MV-4-11 (cell line): ENCODE measurements at regions not wholly inside any gene's neighbourhood (a gene's known extent, or its start where the extent isn't known, plus 50 kb on each side); places are given as distances from the start of the nearest gene placed in this dataset.

ENCODE experiments used
- DNase-seq: peaks from one replicate; lab custom pipeline; 2025; lab: John Stamatoyannopoulos, UW

DNA sequence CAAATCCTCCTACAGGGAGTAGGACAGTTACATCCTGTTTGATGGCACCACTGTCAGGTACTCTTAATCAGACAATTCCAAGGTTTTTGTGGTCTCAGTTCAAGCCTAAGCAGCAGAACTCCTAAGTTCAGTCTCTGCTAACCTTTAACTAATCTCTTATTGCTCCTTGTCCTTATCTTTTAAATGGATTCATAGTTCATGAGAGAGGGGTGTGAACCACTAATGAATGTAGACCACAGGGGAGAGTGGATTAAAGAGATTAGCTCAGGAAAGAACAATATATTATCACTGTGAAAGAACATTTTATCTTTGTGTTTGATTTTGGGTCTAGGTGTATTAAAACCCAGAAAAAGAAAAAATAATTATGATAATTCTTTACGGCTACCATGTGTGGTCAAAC lies 168.9 kb downstream of the DCK start:
- DNase-seq: no peak

DNA sequence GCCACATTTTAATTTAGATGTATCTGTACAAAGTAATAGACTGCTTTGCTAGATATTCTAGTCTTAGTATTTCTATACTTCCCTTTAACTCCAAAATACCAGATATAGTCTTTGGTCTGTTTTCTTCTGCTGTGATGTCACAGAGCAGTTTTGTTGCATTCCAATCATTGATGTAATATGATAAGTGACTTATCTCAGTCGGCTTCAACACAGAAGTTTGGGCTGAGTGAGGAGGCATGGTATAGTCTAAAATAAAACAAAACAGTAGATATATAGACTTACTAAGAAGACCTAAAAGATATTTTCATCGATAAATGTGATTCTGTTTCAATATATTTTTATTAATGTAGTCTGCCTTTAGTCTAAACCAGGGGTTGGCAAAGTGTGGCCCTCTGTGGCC lies 169.9 kb downstream of the DCK start:
- no peak for DNase-seq

DNA sequence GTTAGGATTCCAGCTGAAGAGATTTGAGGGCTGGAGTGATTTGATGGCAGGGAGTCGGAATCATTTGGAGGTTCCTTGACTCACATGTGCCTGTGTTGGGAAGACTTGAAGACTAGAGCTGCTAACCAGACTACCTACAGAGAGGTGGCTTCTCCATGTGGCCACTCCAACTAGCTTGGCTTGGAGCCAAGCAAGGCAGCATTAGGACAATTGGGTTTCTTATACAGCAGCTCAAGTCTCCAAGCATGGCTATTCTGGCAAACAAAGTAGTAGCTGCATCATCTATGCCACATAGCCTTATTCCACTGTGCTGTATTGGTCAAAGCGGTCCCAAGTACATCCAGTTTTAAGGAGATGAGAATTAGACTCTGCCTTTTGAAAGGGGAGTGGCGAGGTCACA lies 171.7 kb upstream of the SLC4A4 start:
- no peak for DNase-seq

DNA sequence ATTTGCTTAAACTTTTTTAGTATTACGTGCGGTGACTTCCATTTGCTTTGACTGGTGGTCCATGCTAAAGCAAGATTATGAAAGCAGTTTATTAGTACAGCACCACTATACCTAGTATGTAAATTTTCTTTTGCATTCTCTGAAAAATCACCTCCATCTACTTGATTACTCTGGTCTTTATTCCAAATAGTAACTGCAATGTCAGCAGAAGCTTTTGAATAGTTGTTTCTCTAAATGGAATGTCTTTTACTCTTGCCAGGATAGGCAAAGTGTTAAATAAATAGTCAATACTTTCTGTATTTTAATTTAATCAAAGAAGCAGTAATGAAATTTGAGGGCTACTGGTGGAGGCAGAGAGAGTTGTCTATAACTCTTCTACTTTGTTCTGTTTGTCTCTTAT lies 167.2 kb upstream of the SLC4A4 start:
- no peak for DNase-seq

DNA sequence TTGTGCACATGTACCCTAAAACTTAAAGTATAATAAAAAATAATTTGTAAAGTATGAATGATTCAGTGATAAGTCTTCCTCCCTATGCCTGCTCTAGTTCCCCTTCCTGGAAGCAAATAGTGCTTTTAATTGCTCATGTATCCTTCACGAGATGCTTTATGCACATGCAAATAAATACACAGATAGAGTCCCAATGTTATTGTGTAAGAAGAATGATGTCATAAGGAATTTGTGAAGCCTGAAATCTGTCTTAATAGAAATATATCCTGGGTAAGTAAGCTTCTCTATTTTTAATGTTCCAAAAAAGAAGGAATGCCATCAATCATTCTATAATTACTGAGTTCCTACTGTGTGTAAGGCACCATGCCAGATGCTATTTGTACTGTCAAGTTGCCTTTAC lies 157.5 kb upstream of the SLC4A4 start:
- no peak for DNase-seq

DNA sequence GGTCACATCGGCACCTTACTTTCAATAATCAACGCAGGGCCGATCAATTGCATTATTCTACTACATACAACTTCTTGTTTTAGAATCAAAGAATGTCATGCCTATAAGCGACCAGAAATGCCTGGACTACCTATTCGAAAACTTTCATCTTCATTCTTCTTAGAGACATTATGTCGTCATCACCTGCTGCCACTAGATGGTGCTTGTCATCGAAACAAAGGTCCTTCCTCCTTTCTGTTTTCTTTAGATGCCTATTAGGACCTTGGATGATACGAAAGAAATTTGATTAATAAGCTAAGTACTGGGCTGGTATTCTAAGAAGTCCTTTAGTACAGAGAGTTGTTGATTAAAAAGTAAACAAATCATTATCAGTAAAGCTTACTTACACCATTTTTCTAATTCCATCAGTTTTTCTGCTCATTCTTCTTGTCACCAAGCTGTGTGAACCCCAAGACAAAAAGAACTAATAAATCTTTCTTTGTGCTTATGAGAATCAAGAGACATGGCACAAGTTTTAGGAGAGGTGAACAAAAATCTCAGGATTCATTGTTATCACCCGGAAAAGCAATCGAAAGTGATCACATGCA lies 154.5 kb upstream of the SLC4A4 start:
- peak; percentile 59 for DNase-seq

DNA sequence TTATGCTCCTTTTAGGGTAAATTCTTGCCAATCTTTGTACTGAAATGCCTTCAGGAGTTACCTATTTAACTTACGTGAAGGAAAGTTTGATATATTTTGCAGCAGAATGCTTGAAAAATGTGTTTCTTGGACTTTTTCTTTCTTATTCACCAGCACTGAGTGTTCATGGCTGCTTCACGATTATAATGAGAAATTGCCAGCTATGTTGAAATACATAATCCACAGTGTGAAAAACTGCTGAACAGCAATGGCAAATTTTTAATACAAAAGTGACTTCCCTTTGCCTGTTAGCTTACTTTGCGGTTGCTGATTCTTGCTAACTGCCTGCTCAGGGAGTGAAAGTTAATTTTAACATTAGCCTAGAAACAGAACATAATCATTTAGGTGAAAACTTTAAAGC lies 153.8 kb upstream of the SLC4A4 start:
- DNase-seq: no peak

DNA sequence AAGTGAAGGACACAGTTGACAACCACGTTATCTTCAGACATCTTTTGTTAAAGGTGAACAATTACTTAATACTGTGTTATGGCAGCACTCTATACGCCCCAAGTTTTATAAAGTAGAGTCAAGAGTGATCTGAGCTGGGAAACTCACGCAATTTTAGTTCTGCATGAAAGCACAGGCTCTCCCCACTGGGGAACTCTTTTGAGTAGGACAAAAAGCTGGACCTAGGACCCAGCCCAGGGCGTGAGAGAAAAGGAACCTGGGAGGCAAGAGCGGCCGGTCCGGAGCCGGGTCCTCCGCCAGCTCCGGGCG lies 152.6 kb upstream of the SLC4A4 start:
- DNase-seq: no peak

DNA sequence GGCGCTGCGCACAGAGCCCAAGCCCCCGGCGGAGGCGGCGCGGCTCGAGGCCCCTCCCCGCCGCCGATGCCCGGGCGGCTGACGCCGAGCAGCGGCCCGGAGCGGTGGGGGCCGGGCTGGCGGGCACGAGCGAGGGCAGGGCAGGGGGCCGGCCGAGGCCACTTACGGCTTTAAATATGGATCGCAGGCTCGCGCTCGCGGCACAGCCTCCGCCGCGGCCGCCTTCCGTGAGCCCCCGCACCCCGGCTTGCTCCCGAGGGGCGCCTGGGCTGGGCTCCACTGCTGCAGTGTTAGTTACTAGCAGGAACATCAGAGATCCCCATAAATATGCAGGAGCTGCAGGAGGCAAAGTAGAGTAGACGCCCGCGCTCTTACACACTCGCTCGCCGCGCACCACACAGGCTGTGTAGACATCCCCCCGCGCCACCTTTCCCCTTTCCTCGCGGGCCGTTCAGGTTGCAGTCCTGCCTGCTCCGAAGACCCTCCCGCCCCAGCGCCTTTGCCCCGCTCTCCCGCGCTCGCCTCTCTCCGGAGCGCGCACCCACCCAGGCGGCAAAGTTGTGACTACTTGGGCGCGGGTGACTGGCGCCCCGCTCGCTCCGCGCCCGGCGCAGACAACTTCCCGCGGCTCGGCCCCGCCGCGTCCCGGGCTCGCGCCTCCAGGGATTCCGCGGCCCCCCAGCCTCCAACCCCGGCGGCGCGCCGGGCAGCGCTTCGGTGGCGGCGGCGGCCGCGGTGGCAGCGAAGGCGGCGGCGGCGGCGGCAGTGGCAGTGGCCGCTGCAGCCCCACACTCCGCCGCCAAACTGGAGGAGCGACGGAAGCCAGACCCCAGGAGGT lies 152.0 kb upstream of the SLC4A4 start:
- DNase-seq: no peak

DNA sequence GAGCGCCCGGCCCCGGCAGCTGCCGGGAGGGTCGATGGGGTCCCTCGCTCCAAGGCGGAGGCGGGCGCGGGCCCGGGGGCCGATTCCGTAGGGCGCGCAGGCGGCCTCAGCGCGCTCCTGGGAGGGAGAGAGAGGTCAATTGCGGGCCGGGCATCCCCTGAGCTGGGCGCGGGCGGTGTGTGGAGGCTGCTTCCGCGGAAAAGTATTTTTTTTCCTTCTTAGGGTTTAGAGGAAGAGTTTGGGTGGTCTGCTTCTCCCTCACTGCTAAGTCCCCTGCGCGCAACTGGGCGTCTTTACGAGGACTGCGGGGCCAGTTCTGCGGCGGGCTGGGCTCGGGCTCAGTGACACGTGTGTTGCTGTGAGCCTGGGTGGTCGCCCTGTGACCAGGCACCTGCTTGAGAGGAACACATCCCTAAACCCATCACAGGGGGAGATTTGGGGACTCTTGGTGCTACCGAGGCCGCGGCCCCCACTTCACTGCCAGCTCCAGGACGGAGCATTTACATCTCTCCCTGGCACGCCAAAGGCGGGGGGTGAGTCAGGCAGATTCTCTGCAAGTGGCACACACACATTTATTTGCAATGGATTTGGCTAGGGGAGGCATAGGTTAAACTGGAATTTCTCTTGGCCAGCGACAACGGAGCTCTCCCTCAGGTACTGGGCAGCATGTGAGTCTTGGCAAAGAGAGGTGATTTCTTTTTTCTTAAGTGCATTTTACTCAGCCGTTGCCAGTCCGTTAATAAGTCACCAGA lies 151.2 kb upstream of the SLC4A4 start:
- no peak for DNase-seq

DNA sequence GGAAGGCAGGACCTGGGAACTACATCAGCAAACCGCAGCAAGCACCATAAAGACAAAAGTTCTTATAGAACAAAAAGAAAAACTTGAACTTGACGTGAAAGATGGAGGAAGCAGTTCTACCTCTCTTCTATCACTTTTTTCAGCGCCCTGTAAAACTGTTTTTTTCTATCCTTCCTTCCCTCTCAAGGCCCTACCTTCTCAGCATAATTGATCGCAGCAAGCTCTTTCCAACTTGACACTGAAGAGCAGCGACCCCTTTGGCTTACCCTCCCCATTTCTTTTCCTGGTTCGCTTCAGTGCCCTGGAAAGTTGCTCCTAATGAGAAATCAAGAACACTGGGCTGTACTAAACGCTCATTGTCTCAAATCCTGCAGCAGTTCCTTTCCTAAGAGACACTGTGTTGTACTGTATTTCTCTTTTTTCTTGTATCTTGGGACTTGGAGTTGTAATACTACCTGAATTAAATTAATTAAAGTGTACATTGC lies 150.6 kb upstream of the SLC4A4 start:
- no peak for DNase-seq

DNA sequence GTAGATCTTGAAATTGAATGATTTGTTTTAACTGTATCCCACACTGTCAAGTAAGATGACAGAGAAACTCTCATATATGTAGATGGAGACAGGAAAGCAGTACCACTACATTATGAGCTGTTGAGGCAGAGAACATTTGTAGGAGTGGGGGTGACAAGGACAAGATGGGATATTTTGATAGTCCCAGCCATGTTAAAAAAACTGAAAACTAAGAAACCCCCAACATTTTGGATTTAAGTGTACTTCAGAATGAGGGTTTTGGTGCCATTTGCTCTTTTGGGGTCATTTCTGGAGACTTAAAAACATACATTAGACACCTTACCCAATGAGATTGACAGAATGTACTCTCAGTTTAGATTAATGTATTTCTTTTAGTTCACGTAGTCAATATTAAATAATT lies 149.9 kb upstream of the SLC4A4 start:
- DNase-seq: no peak

DNA sequence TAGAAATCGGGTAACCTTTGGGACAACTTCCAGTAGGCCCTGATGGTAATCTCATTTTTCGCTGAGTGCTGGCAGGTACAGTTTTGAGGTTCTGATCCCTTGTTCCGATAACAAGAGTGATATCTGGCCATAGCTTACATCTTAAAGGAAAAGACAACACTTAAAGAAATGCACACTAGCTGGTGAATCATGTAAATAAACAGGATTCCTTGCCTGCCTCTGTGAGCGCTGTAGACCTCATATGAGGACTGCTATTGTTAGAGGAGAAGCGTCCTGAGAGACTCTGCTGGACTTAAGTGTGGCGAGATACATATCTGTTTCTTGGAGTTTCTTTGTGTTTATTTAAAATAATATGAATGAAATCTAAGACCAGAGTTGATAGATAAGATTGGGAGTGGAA lies 149.3 kb upstream of the SLC4A4 start:
- no peak for DNase-seq

DNA sequence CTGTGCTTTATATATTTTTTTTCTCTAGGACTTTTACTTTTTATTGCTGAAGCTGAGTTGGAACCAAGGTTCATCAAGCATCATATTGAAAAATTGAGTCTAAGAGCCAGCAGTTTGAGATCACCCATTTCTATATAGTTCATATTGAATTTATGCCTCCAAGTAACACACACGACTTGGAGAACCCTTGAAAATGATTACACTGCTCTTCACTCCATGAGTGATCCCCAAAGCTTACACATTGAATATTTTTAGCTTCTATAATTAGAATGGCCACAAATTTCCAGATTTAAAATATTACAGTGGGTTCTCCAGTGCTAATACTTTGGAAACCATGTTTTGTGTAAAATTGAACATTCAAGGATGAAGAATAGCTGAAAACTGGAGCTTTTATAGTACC lies 144.4 kb upstream of the SLC4A4 start:
- no peak for DNase-seq

DNA sequence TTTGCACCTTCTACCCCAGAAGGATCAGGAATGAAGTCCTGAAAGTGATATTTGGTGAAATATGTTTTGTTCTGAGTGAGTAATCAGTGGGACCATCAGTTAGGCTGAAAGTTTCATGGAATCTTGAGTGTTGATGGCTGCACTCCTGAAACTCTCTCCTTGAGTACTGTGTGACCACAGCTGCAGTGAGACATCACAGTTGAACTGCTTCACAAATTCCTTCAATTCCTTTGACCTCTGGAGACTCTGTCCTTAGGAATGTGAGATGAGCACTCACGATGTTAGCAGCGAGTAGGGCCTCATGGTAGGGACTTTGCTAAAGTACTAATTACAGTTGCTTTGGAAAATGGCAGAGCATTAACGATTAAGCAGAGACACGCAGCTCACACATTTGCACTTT lies 142.9 kb upstream of the SLC4A4 start:
- no peak for DNase-seq

DNA sequence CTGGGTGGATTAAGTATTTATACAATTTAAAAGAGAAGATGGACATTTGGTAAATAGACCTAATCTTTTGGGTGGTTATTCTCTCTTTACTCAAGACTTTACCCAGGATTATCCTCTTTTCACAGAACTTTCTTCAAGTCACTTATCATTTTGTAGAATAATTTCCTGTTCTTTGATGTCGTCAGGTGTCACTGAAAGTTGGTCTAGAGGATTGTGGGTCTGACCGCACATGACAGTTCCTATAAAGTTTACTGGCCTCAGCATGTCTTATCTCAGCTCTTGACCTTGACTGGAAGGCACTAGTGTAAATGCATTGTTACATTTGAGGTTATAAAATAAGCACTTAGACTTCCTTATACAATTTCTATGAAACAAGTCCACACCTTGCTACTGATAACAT lies 139.9 kb upstream of the SLC4A4 start:
- DNase-seq: no peak

DNA sequence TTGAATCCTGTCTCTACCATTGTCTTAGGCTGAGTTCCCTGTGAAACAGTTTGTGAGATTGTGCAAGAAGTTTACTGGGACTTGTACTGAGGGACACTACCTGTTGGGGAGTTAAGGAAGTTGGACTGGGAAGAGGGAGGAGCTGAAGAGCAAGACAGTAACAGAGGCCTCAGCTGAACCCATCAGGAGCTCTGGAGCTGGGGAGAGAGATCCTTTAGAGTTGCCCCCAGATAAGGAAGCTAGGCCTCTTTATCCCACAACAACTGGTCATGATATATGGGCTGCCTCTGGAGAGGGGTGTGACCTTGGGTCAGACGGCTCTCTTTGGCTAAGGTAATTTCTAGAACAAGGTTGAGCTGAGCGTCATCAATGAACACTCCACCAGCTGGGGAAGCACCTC lies 137.8 kb upstream of the SLC4A4 start:
- no peak for DNase-seq

DNA sequence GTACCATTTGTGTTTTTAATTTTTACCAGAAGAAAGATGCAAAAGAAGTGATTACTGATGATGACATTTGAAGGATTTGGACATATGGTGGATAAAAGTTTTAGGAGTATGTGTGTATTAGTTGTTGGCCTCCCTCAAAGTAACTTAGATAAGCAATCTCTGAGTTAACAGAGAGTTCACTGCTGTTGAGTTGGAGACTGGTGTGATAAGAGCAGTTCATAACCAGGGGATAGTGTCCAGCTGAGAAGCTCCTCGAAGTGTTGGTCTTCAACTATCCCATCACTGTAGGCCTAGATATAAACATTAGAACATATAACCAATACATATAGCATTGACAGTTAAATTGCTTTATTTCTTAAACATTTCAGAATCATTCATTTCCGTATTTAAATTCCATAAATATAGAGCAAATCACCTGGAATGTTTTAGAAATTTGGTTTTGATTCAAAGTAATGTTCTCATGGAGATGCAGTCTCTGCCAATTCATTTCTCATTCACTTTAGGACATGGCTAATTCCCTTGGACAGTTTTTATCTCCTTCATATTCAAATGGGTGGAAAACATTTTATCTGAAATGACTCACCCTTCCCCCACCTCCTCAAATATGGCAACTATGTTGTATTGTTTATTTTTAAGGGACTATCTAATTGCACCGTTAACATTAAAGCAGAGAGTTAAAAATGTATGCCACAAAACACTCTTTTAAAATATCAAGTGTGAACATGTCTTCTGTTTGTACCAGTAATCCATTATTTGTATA lies 136.8 kb upstream of the SLC4A4 start:
- DNase-seq: no peak

DNA sequence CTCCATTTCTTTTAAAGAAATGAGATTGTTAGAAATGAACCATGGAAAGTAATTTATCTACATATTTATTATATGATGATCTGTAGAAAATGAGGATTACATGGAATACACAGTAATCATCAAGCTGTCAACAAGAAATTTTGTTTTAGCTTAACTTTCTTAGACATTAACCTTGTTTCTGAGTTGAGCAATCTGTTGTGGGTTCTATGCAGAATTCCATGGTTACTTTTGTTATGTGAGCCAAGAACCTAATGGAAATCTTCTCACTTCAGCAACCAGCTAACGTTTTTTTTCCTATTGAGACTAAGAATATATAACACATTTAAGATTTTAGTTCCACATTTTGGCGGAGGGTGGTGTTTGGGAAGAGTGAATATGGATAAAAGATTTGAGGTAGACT lies 136.1 kb upstream of the SLC4A4 start:
- DNase-seq: no peak

DNA sequence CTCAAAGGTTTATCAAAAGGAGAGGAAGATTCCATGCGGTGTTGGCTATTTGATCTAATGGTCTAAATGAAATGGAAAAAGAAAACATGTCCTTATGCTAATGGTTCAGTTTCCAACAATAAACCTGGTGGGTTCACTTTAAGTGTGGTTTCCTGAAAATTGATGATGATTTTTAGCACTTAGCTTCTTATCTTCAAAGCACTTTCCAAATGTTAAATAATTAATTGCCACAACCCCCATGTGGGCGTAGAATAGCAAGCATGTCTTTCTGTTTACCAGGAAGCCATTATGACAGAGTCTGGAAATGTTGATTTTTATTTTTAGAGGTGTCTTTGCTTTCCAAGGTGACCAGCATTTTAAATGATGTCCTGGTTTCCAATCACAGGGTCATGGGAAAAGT lies 134.8 kb upstream of the SLC4A4 start:
- DNase-seq: no peak

DNA sequence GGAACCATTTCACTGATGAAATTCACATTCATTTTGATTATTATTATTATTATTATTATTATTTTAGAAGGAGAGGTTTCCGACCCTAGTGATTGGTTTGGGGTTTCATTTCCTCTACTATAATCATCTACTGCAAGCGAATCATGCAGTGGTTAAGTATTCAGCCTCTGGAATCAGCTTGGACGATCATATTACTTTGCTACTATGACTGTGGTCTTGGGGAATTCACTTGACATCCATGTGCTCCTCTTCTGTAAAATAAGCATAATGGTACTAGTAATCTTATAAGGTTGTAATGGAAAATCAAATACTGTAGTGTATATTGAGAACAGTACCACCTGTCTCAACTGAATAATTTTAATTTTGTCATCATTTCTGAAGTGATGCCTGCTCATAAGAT lies 132.1 kb upstream of the SLC4A4 start:
- DNase-seq: no peak

DNA sequence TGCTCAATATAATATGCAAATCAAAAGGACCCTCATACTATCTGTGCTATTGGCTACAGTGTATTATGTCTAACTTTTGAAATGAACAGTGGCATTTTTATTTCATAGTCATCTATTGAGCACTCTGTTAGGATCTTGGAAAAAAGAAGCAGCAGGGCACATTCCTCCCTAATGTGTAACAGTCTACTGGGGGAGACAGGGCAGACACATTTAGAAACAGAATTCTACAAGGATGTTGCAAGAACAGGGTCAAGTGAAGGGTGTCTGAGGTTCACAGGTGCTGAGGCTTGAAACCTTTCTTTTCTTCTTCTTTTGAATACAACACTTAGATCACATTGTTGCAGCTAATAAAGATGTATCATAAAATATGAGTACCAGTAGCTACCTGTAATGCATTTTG lies 129.7 kb upstream of the SLC4A4 start:
- DNase-seq: no peak

DNA sequence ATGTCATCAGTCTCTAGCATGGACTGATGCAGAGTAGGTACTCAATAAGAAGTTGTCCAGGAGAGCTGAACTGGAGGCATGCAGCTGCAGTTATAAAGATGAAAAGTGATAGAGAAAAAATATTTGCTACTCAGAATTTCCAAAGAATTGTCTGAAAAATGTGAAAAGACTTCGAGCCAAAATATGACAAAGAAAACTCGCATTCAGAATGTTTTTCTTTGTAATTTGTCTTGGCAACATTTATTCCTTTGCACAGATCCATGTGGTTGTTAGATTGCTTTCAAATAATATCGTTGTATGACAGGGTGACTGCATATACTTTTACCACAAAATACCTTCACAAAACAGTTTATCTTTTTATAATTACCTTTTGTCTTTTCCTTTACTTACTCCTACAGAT lies 128.0 kb upstream of the SLC4A4 start:
- DNase-seq: no peak
